ENCODE measurements at regions not wholly inside any gene's neighbourhood (a gene's known extent, or its start where the extent isn't known, plus 50 kb on each side); places are given as distances from the start of the nearest gene placed in this dataset.
"Not testable (repeated sequence)": the region's sequence is repeated elsewhere in the genome, so short reads cannot be mapped to it uniquely, and the experiment has no call there.

DNA sequence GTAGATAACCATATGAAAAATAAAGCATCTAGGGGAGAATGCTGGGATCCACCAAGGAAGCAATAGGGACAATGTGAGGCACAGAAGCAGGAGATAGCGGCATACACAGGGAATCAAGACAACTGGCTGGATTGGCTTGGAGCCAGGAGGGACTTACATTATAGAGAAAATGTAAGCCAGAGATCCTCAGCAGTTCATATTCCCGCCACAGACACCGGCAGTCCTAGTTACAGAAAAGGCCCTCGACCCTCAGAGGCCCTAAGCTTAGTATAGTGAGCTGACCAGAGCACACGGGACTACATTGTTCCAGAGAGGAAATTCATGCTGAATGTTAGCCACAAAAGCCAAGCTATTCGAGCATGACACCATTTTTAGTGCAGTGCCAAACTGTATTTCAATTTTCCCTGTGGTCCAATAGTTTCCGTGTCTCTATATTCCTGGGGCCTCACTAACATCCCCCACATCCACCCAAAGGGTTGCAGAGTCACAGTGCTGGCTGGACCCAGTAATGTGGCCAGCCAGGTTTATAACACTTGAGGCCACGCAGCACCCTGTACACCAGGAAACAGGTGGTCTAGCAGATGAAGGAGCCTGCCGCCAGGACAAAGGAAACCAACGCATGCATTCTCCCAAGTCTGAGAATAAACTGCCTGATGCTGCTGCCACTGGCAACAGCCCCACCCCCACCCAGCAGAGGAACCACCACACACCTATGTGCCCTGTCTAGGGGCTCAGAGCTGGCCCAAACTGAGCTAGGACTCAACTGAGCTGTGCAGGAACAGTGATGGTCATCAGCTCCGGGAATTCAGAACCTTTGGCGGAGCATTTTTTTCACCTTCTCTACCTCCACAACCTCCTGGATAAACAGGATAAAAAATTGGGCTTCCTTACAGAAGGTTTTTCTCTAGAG is 693.2 kb upstream of the CHD1 start:
- no peak for DNase-seq (ENCODE audit: low read depth in 2 of 3, low spot score in 2 of 3)

DNA sequence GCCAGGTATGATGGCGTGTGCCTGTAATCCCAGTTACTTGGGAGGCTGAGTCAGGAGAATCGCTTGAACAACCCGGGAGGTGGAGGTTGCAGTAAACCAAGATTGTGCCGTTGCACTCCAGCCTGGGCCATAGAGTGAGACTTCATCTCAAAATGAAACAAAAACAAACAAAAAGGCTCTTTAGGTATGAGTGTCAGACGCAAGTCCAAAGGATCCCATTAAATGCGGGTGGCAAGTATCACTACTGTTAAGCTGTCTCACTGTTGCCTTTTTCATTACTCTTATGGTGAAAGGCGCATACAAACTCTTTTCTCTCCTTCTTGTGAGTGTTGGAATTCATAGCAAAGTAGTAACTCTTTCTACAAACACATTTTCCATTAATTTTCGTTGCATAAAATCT is 688.5 kb upstream of the CHD1 start:
- DNase-seq (ENCODE audit: low read depth in 2 of 3, low spot score in 2 of 3), result no peak

DNA sequence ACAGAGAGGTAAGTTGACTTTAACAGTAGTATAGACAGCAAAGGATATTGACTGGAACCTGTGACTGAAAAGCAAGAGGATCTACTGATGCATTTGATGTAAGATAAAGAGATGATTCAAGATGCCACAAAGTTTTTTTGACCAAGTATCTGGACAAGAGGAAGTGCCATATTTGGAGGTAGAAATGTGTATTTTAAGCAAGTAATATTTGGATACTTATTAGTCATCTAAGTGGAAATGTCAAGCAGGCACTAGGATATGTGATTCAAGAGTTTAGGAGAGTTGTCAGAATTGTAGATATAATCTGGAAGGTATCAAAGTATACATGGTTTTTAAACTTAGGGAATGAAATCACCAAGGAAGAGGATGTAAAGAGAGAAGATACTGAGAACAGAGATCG is 686.1 kb upstream of the CHD1 start:
- DNase-seq (ENCODE audit: low read depth in 2 of 3, low spot score in 2 of 3), result no peak

DNA sequence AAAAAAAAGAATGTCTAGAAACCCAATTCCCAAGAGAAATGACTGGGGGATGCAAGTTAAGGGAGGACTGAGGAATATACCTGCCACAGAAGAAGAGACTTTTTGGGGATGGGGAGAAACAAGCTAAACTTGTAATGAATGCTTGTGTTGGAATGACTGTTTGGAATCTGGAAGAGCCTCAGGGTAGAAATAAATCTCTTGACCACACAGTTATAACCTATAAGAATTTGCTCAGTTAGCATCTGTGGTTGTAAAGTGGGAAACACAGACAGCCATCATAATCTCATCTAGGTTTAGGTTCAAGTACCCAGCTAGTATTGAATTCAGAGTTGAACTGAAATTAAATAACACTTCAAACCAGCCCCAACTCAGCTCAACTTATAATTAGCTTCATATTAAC is 678.3 kb upstream of the CHD1 start:
- no peak for DNase-seq (ENCODE audit: low read depth in 2 of 3, low spot score in 2 of 3)

DNA sequence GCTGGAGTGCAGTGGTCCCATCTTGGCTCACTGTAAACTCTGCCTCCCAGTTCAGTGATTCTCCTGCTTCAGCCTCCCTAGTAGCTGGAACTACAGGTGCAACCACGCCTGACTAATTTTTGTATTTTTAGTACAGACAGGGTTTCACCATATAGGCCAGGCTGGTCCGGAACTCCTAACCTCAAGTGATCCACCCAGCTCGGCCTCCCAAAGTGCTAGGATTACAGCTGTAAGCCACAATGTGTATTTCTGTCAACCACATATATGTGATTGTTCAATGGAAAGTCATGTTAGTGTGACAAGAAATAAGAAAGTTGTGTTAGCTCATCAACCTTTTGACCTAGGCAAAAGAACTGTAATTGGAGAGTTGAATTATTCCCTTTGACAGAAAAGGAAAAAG is 677.1 kb upstream of the CHD1 start:
- DNase-seq (ENCODE audit: low read depth in 2 of 3, low spot score in 2 of 3), result no peak

DNA sequence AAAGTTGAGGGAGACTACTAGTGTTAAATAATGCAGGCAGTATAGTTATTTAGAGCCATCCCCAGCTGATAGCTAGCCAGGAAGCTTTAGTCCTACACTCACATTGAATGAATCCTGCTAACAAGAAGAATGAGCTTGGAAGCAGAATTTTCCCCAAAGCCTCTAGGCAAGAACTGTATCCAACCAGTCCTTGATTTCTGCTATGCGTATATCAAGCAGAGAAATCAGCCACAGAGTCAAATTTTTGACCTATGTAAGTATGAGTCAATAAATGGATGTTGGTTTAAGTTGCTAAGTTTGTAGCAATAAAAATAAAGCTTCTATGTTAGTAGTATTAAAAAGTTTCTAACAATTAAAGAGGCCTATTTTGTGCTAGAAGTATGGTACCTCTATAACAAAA is 672.1 kb upstream of the CHD1 start:
- no peak for DNase-seq (ENCODE audit: low read depth in 2 of 3, low spot score in 2 of 3)

DNA sequence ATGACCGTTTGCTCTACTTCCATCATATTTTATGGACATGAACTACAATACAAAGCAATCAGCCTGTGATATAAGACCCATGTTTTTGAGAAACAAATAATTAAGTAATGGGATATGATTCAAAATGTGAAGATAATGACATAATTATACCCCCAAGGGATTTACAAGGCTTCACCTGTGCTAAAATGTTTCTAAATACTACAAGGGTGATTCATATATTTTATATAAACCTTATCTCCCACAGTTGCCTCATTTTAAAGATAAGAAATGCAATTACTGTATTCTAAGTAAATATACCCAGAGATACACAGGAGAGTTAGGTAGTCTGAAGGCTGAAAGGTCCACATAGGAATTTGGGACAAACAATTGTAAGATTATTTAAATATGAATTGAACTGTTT is 662.0 kb upstream of the CHD1 start:
- DNase-seq (ENCODE audit: low read depth in 2 of 3, low spot score in 2 of 3), result no peak

DNA sequence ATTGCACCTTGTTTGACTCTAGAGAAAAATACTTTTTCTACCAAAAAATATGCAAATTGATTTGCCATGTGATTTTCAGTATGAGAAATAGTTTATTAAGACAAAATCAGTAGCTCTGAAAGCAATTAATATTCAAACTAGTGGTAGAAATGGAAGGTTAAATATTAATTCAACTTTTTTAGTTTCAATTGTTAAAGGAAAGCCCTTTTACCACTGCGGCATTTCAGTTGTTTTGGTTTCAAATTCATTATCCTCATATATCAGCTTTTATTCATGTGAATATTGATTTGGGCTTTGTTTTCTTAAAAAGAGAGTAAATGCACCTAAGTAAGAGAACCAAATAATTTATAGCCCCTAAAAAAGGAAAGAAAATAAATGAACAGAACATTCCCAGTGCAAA is 660.6 kb upstream of the CHD1 start:
- DNase-seq (ENCODE audit: low read depth in 2 of 3, low spot score in 2 of 3), result no peak

DNA sequence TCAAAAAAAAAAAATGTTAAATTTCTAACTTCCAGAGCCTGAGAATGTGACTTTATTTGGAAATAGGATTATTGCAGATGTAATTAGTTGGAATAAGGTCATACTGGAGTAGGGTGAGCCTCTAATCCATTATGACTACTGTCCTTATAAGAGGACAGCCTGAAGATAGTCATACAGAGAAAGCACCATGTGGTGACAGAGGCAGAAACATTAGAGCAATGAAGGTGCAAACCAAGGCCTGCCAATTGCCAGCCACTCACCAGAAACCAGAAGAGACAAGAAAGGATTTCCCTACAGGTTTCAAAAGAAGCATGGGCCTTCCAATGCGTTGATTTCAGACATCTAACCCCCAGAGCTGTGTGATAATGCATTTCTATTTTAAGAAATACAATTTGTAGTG is 659.2 kb upstream of the CHD1 start:
- no peak for DNase-seq (ENCODE audit: low read depth in 2 of 3, low spot score in 2 of 3)

DNA sequence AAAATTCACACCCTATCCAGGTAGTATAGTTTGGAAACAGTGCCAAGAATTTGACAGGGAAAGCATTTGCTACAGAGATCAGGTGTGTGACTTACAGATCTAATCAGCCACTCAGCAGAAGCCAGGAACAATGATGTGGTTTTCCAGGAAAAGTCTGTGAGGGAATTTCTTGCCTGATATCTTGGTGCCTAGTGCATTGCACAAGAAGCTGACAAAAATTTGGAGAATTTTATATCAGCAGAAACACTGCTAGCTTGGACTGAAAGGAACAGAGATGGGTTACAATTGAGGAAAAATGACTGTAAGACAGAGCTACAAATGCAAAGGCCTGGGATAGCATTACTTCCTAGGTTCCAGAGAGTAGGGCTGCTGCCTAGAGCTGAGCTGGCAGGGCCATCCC is 658.1 kb upstream of the CHD1 start:
- DNase-seq (ENCODE audit: low read depth in 2 of 3, low spot score in 2 of 3), result no peak

DNA sequence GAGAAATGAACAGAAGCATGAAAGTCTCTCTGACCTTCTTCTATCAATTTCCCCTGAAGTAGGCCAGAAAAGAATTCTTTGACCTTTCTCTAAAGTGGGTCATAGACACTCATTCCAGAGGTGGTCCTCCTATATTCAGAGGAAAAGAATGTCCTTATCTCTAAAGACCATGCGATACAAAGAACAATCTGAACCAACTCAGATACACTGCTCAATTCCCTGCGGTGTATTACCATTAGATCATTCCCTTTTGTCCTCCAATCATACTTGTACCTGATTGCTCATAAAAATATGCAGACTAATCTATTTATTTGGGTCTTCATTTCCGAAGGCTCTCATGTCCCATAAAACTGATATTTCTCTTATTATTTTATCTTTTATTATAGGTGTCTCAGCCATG is 652.4 kb upstream of the CHD1 start:
- DNase-seq (ENCODE audit: low read depth in 2 of 3, low spot score in 2 of 3), result not testable (repeated sequence)

DNA sequence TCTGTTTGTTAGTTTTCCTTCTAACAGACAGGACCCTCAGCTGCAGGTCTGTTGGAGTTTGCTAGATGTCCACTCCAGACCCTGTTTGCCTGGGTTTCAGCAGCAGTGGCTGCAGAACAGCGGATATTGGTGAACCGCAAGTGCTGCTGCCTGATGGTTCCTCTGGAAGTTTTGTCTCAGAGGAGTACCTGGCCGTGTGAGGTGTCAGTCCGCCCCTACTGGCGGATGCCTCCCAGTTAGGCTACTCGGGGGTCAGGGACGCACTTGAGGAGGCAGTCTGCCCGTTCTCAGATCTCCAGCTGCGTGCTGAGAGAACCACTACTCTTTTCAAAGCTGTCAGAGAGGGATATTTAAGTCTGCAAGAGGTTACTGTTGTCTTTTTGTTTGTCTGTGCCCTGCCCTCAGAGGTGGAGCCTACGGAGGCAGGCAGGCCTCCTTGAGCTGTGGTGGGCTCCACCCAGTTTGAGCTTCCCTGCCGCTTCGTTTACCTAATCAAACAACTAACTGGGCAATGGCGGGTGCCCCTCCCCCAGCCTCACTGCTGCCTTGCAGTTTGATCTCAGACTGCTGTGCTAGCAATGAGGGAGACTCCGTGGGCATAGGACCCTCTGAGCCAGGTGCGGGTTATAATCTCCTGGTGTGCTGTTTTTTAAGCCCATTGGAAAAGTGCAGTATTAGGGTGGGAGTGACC is 634.3 kb upstream of the CHD1 start:
- not testable (repeated sequence) for DNase-seq (ENCODE audit: low read depth in 2 of 3, low spot score in 2 of 3)

DNA sequence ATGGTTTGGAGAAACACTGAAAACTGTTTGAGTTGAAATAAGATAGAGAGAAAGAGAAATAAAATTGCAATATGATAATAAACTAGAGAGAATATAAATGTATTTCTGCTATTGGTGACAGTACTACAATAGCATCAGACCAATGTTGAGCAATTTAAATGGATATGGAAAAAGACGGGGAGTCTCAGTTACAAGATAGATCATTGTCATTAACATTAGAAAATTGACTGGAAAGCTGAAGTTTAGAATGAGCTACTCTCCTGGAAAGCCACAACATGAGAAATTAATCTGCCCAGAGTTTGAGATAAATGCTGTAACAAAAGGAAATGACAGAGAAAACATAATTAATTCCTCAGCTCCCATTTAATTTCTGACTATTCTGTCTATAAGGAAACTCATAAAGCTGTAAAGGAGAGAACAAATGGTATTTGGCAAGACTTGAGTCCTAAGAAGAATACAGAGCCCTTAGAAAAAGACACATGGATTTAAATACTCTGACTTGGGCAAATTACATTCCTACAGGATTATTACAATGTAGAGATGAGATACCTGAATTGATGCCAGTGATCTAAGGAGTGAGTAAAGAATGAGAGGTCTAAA is 624.5 kb upstream of the CHD1 start:
- DNase-seq (ENCODE audit: low read depth in 2 of 3, low spot score in 2 of 3), result no peak

DNA sequence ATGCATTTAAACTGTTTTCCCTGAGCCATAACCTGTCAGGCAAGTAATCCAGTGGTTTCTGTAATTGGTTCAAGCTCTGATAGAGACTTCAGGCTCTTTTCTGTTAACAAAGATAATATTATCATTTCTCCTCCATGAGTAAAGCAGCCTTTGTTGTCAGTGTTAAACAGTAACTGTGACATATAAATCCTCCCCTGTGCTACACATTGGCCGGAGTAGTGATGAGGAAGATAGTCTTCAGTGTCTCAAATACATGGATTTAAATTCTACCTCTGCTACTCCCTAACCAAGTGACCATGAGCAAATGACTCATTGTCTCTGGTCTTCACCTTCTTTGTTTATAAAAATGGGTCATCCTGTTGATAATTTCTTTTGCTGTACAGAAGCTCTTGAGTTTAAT is 615.5 kb upstream of the CHD1 start:
- no peak for DNase-seq (ENCODE audit: low read depth in 2 of 3, low spot score in 2 of 3)

DNA sequence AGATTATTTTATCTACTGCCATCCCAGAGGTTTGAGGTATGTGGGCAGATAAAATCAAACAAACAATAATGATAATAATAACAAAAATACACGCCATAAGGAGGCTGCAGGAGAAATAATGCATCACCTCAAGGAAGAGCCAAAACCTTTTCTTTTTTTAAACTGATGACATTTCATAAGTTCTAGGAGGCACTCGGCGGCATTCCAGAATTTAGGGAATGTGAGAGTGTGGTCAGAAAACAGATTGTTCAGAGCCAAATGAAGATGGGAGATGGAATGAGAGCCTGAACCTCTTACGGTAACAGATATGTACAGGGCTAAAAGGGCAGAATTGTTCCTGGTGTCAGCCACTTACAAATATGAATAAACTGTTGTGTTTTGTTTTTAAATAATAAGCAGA is 615.0 kb upstream of the CHD1 start:
- DNase-seq (ENCODE audit: low read depth in 2 of 3, low spot score in 2 of 3), result no peak

DNA sequence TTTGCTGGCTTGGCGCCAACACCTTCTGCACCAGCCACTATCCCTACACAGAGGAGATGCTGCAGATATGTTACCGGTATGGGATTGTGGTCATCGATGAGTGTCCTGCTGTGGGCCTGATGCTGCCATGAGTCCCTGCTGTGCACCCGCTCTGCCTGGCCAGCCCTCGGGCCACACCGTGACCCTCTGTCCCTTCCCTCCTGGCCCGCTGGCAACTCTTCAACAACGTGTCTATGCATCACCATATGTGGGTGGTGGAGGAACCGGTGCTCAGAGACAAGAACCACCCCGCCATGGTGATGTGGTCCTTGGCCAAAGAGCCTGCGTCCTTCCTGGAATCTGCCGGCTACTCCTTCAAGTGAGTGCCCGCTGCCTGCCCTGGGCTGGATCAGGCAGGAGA is 605.4 kb upstream of the CHD1 start:
- not testable (repeated sequence) for DNase-seq (ENCODE audit: low read depth in 2 of 3, low spot score in 2 of 3)

DNA sequence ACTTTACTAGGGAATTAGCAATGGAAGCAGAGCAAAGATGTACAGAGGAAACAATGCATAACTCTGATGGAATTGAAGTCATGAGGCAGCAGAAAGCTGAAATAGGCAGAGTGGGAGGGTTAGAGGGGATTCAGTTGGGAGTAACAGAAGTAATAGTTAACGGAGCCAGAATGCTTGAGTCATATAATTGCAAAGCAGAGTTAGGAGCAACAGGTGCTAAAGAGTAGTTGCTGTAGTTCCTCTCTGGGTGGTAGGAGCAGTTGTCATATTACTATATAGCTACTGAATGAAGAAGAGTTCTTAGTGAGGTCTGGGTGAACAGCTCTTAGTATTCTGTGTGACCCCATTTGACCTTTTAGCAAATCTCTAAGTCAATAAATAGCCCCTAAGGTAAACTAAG is 592.9 kb upstream of the CHD1 start:
- not testable (repeated sequence) for DNase-seq (ENCODE audit: low read depth in 2 of 3, low spot score in 2 of 3)

DNA sequence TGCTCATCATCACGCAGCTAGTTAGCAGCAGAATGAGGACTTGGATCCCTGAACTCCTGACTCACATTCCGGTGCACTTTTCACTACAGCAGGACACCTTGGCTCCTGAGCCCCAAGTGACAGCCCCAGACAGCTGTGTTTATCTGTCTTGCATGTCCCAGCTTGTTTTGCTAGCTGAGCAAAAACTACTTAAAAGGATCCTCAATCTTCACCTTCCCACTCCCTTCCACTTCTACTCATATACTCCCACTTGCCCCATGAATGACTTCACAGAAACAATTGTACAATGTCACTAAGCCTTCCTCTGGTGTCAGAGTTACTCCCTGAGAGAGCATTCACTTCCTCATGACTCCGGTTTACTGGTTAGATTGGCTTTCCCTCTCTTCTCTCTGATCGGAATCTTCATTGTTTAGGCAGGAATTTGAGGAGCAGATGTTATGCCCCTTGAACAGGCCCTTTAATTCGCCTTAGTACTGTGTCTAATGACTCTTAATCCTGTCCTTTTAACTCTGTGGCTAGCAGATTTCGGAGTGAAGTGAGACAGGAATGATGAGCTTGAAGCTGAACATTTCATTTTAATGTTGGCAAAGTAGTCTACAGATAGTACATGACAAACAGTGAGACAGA is 587.2 kb upstream of the CHD1 start:
- DNase-seq (ENCODE audit: low read depth in 2 of 3, low spot score in 2 of 3), result not testable (repeated sequence)

DNA sequence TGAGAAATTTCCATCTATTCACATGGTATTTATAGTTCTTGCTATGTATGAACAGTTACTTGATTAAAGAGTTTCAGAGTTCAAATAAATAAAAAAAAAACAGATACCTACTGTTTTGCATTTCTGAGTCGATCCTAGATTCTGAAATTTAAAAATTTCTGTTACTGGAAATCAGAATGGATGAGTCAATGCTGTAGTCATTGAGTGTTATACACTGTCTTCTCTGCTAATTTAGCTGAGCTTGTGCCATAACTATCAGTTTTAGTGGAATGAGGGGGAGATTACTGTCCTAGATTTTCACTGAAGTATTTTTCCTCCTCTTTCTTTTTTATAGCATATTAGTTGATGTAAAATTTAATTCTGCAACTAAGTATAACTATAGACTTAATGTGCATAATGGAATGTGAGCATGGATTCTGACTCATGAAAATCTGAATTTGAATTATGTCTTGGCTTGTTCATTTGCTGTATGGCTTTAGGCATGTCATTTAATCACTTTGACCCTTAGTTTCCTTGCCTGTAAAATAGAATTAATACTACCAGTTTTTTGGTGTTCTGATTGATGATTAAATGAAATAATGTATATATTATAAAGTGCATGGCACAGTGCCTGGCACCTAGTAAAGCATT is 581.5 kb upstream of the CHD1 start:
- DNase-seq (ENCODE audit: low read depth in 2 of 3, low spot score in 2 of 3), result not testable (repeated sequence)

DNA sequence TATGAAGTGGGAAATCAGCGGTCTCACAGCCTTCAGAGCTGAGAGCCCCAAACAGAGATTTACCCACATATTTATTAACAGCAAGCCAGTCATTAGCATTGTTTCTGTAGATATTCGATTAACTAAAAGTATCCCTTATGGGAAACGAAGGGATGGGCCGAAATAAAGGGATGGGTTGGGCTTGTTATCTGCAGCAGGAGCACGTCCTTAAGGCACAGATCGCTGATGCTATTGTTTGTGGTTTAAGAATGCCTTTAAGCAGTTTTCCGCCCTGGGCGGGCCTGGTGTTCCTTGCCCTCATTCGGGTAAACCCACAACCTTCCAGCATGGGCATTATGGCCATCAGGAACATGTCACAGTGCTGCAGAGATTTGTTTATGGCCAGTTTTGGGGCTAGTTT is 580.3 kb upstream of the CHD1 start:
- DNase-seq (ENCODE audit: low read depth in 2 of 3, low spot score in 2 of 3), result not testable (repeated sequence)

DNA sequence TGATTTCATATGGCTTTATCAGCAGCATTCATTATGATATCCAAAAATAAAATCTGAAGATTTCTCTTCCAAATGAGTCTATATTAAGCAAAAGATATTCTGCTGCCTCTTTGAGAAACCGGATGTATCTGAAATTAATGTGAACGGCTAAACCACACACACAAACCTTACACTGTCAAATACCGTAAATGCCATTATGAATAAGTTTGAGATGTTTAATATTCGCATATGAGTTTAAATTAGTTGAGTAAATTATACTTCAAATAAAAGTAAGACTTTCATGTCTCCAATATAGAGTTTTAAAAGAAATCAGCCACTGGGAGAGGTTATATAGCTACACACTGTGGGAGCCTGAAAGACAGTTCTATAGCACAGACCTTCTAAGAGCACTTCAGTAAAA is 566.6 kb upstream of the CHD1 start:
- not testable (repeated sequence) for DNase-seq (ENCODE audit: low read depth in 2 of 3, low spot score in 2 of 3)
